ENCODE measurements at regions not wholly inside any gene's neighbourhood (a gene's known extent, or its start where the extent isn't known, plus 50 kb on each side); places are given as distances from the start of the nearest gene placed in this dataset. TPM values are rescaled to one million over a fixed set of nuclear protein-coding genes. Genes with fewer than 3 reads are reported as not detected.
"Not testable (repeated sequence)": the region's sequence is repeated elsewhere in the genome, so short reads cannot be mapped to it uniquely, and the experiment has no call there.

GRCh38 chr15:99823346-99823745 lies 90.1 kb upstream of the LYSMD4 start:
- no peak for DNase-seq (ENCODE audit: low spot score)

DNA sequence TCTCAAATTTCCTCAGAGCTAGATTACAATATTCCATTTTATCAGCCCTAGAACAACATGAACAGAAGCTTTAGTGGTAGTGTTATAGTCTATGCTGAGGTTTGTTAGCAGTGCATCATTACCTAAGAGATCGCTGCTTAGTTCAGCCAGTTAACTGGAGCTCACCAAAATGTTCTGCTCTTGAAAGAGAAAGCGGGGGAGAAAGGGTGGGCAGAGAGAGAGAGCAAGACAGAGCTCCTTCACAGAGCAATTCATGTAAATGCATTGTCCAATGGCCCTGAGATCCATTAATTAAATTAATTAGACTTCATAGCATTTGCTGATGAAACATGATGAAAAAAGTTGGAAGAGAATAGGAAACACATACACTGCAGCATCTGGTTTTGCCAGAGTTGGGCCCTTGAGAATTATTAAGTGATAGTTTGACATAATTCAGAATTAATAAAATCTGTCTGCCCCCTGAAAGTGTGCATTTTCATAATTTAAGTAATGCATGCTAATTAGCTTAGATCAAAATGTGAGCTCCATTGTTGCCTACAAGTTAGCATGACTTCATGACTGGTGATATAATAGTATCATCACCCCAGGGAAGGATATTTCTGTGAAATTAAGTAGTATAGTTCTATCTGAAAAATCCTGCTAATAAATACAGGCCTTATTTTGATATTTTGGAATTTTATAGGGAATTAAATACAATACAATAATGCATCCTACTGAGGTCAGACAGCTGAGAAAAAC lies 86.9 kb upstream of the LYSMD4 start:
- DNase-seq (ENCODE audit: low spot score): no peak

- no peak for DNase-seq (ENCODE audit: low spot score)
These were observed 85.6 kb upstream of the LYSMD4 start for GRCh38 chr15:99818872-99819271.

GRCh38 chr15:99816862-99817261 lies 83.6 kb upstream of the LYSMD4 start:
- DNase-seq (ENCODE audit: low spot score): not testable (repeated sequence)

DNA sequence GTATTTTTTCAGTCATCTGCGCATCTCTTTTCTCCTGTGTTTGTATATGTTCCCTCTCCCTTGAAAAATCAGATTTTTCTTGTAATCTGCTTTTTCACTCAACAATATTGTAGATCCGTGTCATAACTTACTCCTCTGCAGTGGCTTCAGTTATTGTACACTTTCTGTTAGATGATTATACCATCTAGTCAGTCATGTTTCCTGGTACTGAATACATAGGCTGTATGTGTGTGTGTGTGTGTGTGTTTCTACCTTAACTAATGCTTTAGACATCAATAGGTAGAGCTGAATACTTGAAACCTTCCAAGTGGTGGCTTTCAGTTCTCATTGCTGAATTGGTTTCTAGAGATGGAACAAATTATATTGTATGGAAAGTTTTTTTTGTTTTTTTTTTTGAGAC lies 77.4 kb upstream of the LYSMD4 start:
- not testable (repeated sequence) for DNase-seq (ENCODE audit: low spot score)

- not testable (repeated sequence) for DNase-seq (ENCODE audit: low spot score)
These were observed 66.6 kb upstream of the LYSMD4 start for GRCh38 chr15:99799854-99800250.

GRCh38 chr15:99799182-99799853 lies 66.1 kb upstream of the LYSMD4 start:
- not testable (repeated sequence) for DNase-seq (ENCODE audit: low spot score)

GRCh38 chr15:99796940-99797870 lies 64.0 kb upstream of the LYSMD4 start:
- not testable (repeated sequence) for DNase-seq (ENCODE audit: low spot score)

- peak; percentile 56 for DNase-seq (ENCODE audit: low spot score)
These were observed 58.9 kb upstream of the LYSMD4 start for GRCh38 chr15:99791881-99792807.

DNA sequence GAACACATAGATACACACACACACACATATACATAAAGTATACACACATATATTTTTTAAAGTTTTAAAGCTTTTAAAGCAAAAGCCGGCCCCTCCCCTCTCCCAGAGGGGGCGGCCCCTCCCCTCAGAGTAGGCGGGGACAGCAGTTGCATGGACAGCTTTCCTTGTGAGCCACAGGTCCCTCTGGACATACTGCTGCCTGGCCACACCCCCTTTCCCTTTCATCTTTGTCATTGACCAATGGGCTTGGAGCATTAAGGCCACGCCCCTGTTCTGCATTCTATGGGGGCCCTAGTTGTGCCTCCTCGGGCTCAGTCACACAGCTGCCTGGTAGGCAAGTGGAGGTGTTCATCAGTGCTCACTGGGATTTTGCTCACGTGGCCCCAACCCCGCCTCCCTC lies 57.5 kb upstream of the LYSMD4 start:
- DNase-seq (ENCODE audit: low spot score): peak; percentile 28

DNA sequence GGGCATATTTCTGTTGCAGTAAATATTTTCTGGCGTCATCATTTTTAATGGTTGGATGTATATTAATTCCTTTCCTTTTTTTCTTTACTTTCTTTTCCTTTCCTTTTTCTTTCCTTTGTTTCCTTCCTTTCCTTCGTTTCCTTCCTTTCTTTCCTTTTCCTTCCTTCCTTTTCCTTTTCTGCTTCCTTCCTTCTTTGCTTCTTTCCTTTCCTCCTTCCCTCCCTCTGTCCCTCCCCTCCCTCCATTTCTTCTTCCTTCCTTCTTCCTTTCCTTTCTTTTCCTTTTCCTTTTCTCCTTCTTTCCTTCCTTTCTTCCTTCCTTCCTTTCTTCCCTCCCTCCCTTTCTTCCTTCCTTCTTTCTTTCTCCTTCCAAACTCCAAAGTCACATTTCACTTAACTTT lies 54.9 kb upstream of the LYSMD4 start:
- DNase-seq (ENCODE audit: low spot score): no peak

GRCh38 chr15:99784800-99785199 lies 51.6 kb upstream of the LYSMD4 start:
- DNase-seq (ENCODE audit: low spot score): peak; percentile 9

DNA sequence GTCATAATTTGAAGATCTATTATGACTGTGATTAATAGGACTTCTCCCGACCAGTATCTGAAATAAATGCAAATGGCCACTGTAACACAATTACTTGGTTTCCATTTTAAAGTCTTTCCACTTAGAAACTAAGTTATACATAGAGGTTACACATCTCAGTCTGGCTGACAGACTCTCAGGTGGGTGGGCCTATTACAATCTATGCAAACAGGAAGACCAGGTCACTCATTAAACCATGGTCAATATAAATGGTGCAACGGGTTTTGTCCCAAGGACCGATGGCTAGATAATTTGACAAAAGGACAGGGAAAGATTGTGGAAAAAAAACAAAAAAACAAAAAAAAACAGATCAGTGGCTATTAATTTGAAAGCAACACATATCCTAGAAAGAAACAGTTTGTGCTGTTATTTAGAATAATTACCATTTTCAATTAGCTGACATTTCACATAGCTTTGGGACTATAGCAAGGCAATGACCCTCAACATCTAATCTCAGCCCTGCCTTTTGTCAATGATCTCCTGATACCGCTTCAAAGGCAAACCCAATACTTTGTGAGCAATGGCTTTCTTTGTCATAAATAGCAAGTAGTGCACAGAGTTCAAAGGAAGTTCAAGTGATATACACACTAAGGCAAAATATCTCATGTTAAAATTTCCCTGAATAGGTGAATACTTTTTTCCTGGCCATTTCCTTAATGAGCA lies 50.8 kb upstream of the LYSMD4 start:
- not testable (repeated sequence) for DNase-seq (ENCODE audit: low spot score)

Small RNA genes lying in the stretch of these regions (small RNA-seq; reads per million reads assigned to genes)
- gene RN7SL484P: not detected

Measured in HT-29 (cell line).